Peyer's patch (tissue), 4 donors: ENCODE measurements at regions not wholly inside any gene's neighbourhood (a gene's known extent, or its start where the extent isn't known, plus 50 kb on each side); places are given as distances from the start of the nearest gene placed in this dataset.

Source experiments
- DNase-seq, 3 donors: peaks; one replicate each; pipeline ENCODE4 v3.0.0-alpha.2; 2017 to 2019
- H3K27ac ChIP-seq, 4 donors: fragments of 200-600 bp; sonication (generic); one replicate each; pipeline ENCODE4 v1.5.1; 2016 to 2019
- H3K27me3 ChIP-seq, 2 donors: fragments of 200-600 bp; sonication (generic); one replicate each; pipeline ENCODE4 v1.5.1; 2019
- H3K36me3 ChIP-seq, 3 donors: fragments of 200-600 bp; sonication (generic); one replicate each; pipeline ENCODE4 v1.5.1; 2016 to 2019
- H3K4me1 ChIP-seq, 4 donors: fragments of 200-600 bp; sonication (generic); one replicate each; pipeline ENCODE4 v1.5.1; 2016 to 2019
- H3K4me3 ChIP-seq, 4 donors: fragments of 200-600 bp; sonication (generic); 1 replicate in 3 of 4; 2 replicates in 1 of 4; pipeline ENCODE4 v1.5.1; 2016 to 2019; ENCODE audit warnings: mild to moderate bottlenecking in 1 of 4
- H3K9me3 ChIP-seq, 4 donors: fragments of 200-600 bp; sonication (generic); one replicate each; pipeline ENCODE4 v1.5.1; 2016 to 2019; ENCODE audit warnings: mild to moderate bottlenecking in 1 of 4
- POLR2A ChIP-seq, 2 donors: fragments of 450-650 bp; IDR thresholded peaks; one replicate each; pipeline ENCODE4 v1.5.1; 2017; ENCODE audit warnings: antibody characterized with exemption in 2 of 2, mild to moderate bottlenecking in 2 of 2, moderate library complexity in 2 of 2
- TF ChIP-seq, protein P1 (sequence below), 6 experiments: fragments of 450-650 bp in 4 of 6; fragments of 200-600 bp in 2 of 6; sonication (generic) in 1 of 6; IDR thresholded peaks; one replicate each; pipeline ENCODE4 v1.5.1; 2017 to 2019; ENCODE audit warnings: antibody characterized with exemption in 6 of 6, mild to moderate bottlenecking in 3 of 6, moderate library complexity in 1 of 6

- no peak for DNase-seq
- Histone ChIP-seq H3K4me3 (no peak overlapping the region), H3K36me3 (no peaks in the 10 kb centered on the region), H3K4me1 (peaks cover 0 to 12% (median 0%) of the 10 kb centered on the region in 4 donors), H3K9me3 (no peaks in the 10 kb centered on the region), H3K27ac (no peak overlapping the region), H3K27me3 (no peaks in the 10 kb centered on the region)
- TF ChIP-seq, protein P1, sequence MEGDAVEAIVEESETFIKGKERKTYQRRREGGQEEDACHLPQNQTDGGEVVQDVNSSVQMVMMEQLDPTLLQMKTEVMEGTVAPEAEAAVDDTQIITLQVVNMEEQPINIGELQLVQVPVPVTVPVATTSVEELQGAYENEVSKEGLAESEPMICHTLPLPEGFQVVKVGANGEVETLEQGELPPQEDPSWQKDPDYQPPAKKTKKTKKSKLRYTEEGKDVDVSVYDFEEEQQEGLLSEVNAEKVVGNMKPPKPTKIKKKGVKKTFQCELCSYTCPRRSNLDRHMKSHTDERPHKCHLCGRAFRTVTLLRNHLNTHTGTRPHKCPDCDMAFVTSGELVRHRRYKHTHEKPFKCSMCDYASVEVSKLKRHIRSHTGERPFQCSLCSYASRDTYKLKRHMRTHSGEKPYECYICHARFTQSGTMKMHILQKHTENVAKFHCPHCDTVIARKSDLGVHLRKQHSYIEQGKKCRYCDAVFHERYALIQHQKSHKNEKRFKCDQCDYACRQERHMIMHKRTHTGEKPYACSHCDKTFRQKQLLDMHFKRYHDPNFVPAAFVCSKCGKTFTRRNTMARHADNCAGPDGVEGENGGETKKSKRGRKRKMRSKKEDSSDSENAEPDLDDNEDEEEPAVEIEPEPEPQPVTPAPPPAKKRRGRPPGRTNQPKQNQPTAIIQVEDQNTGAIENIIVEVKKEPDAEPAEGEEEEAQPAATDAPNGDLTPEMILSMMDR (IDR thresholded peaks at IDR 0.05), result no peak
- no peak for TF ChIP-seq POLR2A (IDR thresholded peaks at IDR 0.05)
Measured at GRCh38 chr2:136230464-136230863, 112.5 kb upstream of the CXCR4 start.

GRCh38 chr2:136226903-136227302 lies 109.0 kb upstream of the CXCR4 start:
- H3K36me3 ChIP-seq, result no peaks in the 10 kb centered on the region
- TF ChIP-seq, protein P1 (IDR thresholded peaks at IDR 0.05), result no peak
- no peak for TF ChIP-seq POLR2A (IDR thresholded peaks at IDR 0.05)
- no peak for DNase-seq
- H3K4me3 ChIP-seq, result no peak overlapping the region
- H3K27ac ChIP-seq, result peak overlapping the region in 2 of 4 donors; percentile 70 to 76
- H3K9me3 ChIP-seq, result no peaks in the 10 kb centered on the region
- peaks cover 0 to 21% (median 0%) of the 10 kb centered on the region in 4 donors for H3K4me1 ChIP-seq
- no peaks in the 10 kb centered on the region for H3K27me3 ChIP-seq

- H3K4me3 ChIP-seq, result no peak overlapping the region
- H3K36me3 ChIP-seq, result no peaks in the 10 kb centered on the region
- no peaks in the 10 kb centered on the region for H3K9me3 ChIP-seq
- H3K27me3 ChIP-seq, result no peaks in the 10 kb centered on the region
- peak overlapping the region in 2 of 4 donors; percentile 70 to 76 for H3K27ac ChIP-seq
- peaks cover 0 to 21% (median 0%) of the 10 kb centered on the region in 4 donors for H3K4me1 ChIP-seq
- TF ChIP-seq, protein P1 (IDR thresholded peaks at IDR 0.05), result no peak
- TF ChIP-seq POLR2A (IDR thresholded peaks at IDR 0.05), result no peak
- peak in 2 of 3 donors; percentile 87 to 92 for DNase-seq
Measured at GRCh38 chr2:136225950-136226835, 108.2 kb upstream of the CXCR4 start.

DNA sequence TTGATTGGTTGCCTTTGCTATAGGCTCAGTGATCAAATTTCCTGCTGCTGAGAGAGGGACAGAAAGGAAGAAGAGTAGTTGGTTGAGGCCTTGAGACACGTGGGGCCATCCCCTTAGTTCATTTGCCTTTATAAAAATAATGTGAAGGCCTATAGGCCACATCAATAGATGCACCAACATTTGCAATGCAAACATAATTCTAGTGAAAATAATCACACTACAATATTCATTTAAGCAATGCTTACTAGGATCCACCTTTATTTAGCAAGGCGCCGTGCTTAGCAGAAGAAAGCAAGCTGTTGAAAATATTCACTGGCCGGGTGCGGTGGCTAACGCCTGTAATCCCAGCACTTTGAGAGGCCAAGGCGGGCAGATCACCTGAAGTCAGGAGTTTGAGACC lies 105.3 kb upstream of the CXCR4 start:
- Histone ChIP-seq H3K36me3 (no peaks in the 10 kb centered on the region), H3K4me3 (no peak overlapping the region), H3K27ac (no peak overlapping the region), H3K9me3 (no peaks in the 10 kb centered on the region), H3K4me1 (peaks cover 0 to 21% (median 0%) of the 10 kb centered on the region in 4 donors), H3K27me3 (no peaks in the 10 kb centered on the region)
- TF ChIP-seq, protein P1 (IDR thresholded peaks at IDR 0.05), result no peak
- TF ChIP-seq POLR2A (IDR thresholded peaks at IDR 0.05), result no peak
- DNase-seq, result no peak

DNA sequence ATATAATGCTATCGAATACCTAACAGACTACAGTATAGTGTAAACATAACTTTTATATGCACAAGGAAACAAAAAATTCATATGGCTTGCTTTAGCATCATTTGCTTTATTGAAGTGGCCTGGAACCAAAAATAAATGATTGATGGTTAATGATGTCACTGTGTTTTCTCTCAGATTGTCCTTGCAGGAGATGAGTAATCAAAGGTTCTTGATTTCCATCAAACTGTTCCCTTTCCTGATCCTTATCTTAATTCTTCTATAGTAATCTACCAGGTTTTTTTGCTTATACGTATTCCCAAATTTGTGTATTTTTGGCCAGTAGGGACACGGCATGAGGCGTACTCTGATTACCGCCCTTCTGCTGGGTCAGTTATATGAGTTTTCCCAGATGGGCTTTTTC lies 104.9 kb upstream of the CXCR4 start:
- no peaks in the 10 kb centered on the region for H3K27me3 ChIP-seq
- DNase-seq, result no peak
- peaks cover 0 to 21% (median 0%) of the 10 kb centered on the region in 4 donors for H3K4me1 ChIP-seq
- no peak overlapping the region for H3K4me3 ChIP-seq
- H3K27ac ChIP-seq, result no peak overlapping the region
- H3K9me3 ChIP-seq, result no peaks in the 10 kb centered on the region
- H3K36me3 ChIP-seq, result no peaks in the 10 kb centered on the region
- TF ChIP-seq, protein P1 (IDR thresholded peaks at IDR 0.05), result no peak
- TF ChIP-seq POLR2A (IDR thresholded peaks at IDR 0.05), result no peak
